DMS 273 (cell line): ENCODE measurements at regions not wholly inside any gene's neighbourhood (a gene's known extent, or its start where the extent isn't known, plus 50 kb on each side); places are given as distances from the start of the nearest gene placed in this dataset.

Experiments used
- DNase-seq: peaks from one replicate; lab custom pipeline; 2025; ENCODE audit not compliant: unreplicated experiment; lab: John Stamatoyannopoulos, UW

GRCh38 chr7:42338231-42338915 lies 101.4 kb upstream of the GLI3 start:
- DNase-seq = no peak

GRCh38 chr7:42337225-42337905 lies 100.4 kb upstream of the GLI3 start:
- DNase-seq = no peak

GRCh38 chr7:42332605-42333222 lies 95.7 kb upstream of the GLI3 start:
- no peak for DNase-seq

GRCh38 chr7:42319631-42320030 lies 82.6 kb upstream of the GLI3 start:
- DNase-seq = no peak

DNA sequence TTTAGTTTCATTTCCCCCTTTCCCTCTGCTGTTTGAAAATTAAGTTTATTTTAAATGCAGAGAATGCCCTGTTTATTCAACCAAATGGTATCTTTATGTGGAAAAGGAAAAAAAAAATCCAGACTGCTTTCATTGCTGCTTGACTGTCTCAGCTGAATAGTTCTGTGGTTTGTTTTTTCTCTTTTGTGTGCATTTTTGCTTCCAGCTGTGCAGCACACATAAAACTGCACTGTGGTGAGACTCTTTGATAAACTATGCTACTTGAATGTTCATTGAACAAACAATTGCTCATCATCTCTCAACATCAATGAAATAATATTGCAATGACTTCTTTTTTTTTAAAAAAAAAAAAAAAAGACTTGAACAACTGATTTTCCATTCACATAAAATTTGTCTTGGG lies 78.6 kb upstream of the GLI3 start:
- DNase-seq = no peak

- DNase-seq = no peak
These were observed 78.1 kb upstream of the GLI3 start for GRCh38 chr7:42315103-42315502.

- DNase-seq = no peak
These were observed 77.7 kb upstream of the GLI3 start for GRCh38 chr7:42314696-42315095.

DNA sequence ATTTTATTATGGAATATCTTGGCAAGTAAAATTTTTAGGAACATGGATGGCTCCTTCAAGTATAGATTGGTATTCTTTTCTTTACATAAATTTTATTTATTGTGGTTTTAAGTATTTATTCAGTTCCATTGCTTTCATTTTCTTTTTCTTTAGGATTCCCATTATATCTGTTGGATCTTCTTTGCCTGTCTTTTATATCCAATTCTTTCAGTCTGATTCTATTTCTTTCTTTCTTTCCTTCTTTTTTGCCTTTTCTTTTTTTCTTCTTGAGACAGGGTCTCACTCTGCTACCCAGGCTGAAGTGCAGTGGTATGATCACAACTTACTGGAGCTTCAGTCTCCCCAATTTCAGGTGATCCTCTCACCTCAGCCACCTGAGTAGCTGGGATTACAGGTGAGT lies 74.2 kb upstream of the GLI3 start:
- no peak for DNase-seq

DNA sequence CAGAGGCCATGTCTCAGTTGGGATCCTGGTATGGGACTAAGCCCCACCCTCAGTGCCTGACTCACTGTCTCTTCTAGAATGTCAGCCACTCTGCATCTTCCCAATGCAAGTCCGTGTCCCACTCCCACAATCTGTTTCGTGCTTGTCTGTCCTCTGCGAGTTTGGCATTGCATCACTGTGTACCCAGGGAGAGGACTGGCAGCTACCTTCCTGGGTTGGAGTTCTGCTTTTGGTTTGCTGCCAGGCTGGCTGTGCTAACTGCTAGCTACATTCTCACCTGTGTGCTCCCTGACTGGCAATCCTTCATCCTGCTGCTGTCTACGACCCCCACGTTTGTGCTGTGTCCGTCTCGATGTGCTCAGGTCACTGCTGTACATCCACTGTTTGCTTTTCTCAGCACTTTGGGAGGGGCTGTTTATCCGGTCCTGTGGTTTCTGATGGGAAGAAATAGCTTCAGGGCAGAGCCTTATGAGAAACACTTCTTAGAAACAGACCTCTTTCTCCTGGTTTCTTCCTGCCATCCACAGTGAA lies 56.0 kb upstream of the GLI3 start:
- no peak for DNase-seq

- no peak for DNase-seq
These were observed 52.5 kb upstream of the GLI3 start for GRCh38 chr7:42289473-42289872.
